Left colon (tissue), 2 donors: ENCODE measurements at regions not wholly inside any gene's neighbourhood (a gene's known extent, or its start where the extent isn't known, plus 50 kb on each side); places are given as distances from the start of the nearest gene placed in this dataset.

ENCODE experiments used
- ATAC-seq: fragments of 200-7000 bp; cut with Tn5 transposase; one replicate; pipeline ENCODE4 v1.9.1; 2020; ENCODE audit warnings: mild to moderate bottlenecking, moderate library complexity
- DNase-seq, 2 donors: peaks; one replicate each; pipeline ENCODE4 v3.0.0-alpha.2; 2020
- intact Hi-C, 2 donors: fragments of 100-400 bp; cut with DNase I in 1 of 2; cut with micrococcal nuclease in 1 of 2; formaldehyde crosslinking; loops; one replicate each; pipeline versions ENCODE4 v1.11.2 to v1.14.0; 2022; cut with DNase I, micrococcal nuclease
- donor health status: DM: no; HTN: no; CAD: no.
- donor health status: DM: yes; HTN: yes; CAD: no.

GRCh38 chr16:76947749-76948148 lies 243.2 kb upstream of the MON1B start:
- intact Hi-C loops, result no loop called here
- ATAC-seq (no peak), DNase-seq (no peak)

GRCh38 chr16:76955629-76956028 lies 235.4 kb upstream of the MON1B start:
- DNase-seq, result no peak
- no peak for ATAC-seq
- intact Hi-C loops, result no loop called here

- no peak for DNase-seq
Observed at GRCh38 chr16:76956394-76956793, 234.6 kb upstream of the MON1B start.

GRCh38 chr16:76956841-76957240 lies 234.1 kb upstream of the MON1B start:
- DNase-seq, result no peak
- intact Hi-C loops, result no loop called here
- ATAC-seq, result no peak

More at GRCh38 chr16:76956394-76956793, 234.6 kb upstream of the MON1B start:
- ATAC-seq, result no peak
- intact Hi-C loops, result no loop called here

- ATAC-seq (no peak), DNase-seq (no peak)
- intact Hi-C loops, result no loop called here
Observed at GRCh38 chr16:76959166-76959565, 231.8 kb upstream of the MON1B start.

GRCh38 chr16:76963614-76964315 lies 227.2 kb upstream of the MON1B start:
- intact Hi-C loops, result no loop called here
- no peak for DNase-seq
- ATAC-seq, result no peak

- intact Hi-C loops, result no loop called here
- ATAC-seq (no peak), DNase-seq (no peak)
Observed at GRCh38 chr16:76964464-76965154, 226.4 kb upstream of the MON1B start.

GRCh38 chr16:76970087-76970744 lies 220.8 kb upstream of the MON1B start:
- DNase-seq, result no peak
- intact Hi-C loops, result no loop called here
- no peak for ATAC-seq

GRCh38 chr16:76970745-76971099 lies 220.3 kb upstream of the MON1B start:
- DNase-seq, result no peak
- intact Hi-C loops, result no loop called here
- ATAC-seq, result no peak

GRCh38 chr16:76976101-76976500 lies 214.9 kb upstream of the MON1B start:
- ATAC-seq (no peak), DNase-seq (no peak)
- intact Hi-C loops, result no loop called here

- intact Hi-C loops, result no loop called here
- no peak for DNase-seq
- ATAC-seq, result no peak
Observed at GRCh38 chr16:76976756-76977155, 214.2 kb upstream of the MON1B start.

- intact Hi-C loops, result no loop called here
- no peak for ATAC-seq
- DNase-seq, result no peak
Observed at GRCh38 chr16:76984196-76984595, 206.8 kb upstream of the MON1B start.

- intact Hi-C loops, result no loop called here
- ATAC-seq (no peak), DNase-seq (no peak)
Observed at GRCh38 chr16:76985392-76986045, 205.5 kb upstream of the MON1B start.

GRCh38 chr16:76988526-76988925 lies 202.5 kb upstream of the MON1B start:
- DNase-seq (no peak), ATAC-seq (no peak)
- intact Hi-C loops, result no loop called here

GRCh38 chr16:77002644-77003043 lies 188.3 kb upstream of the MON1B start:
- intact Hi-C loops, result no loop called here
- DNase-seq, result no peak
- ATAC-seq, result no peak

- no peak for ATAC-seq
- intact Hi-C loops, result no loop called here
- DNase-seq, result no peak
Observed at GRCh38 chr16:77009453-77009852, 181.5 kb upstream of the MON1B start.

GRCh38 chr16:77014441-77014840 lies 176.5 kb upstream of the MON1B start:
- no peak for ATAC-seq
- no peak for DNase-seq
- intact Hi-C loops, result no loop called here

GRCh38 chr16:77030600-77030999 lies 160.4 kb upstream of the MON1B start:
- ATAC-seq (no peak), DNase-seq (no peak)
- intact Hi-C loops, result no loop called here

- no peak for ATAC-seq
- intact Hi-C loops, result no loop called here
- no peak for DNase-seq
Observed at GRCh38 chr16:77033516-77033915, 157.5 kb upstream of the MON1B start.

GRCh38 chr16:77035361-77035760 lies 155.6 kb upstream of the MON1B start:
- no peak for ATAC-seq
- no peak for DNase-seq
- intact Hi-C loops, result no loop called here
